Ishikawa (cell line): ENCODE measurements at regions not wholly inside any gene's neighbourhood (a gene's known extent, or its start where the extent isn't known, plus 50 kb on each side); places are given as distances from the start of the nearest gene placed in this dataset.

Source experiments
- EGR1 ChIP-seq: IDR thresholded peaks from 2 replicates; pipeline ENCODE4 v1.6.1; 2012
- TAF1 ChIP-seq: IDR thresholded peaks from 2 replicates; pipeline ENCODE4 v1.6.1; 2012; ENCODE audit warnings: low read depth, mild to moderate bottlenecking
- YY1 ChIP-seq: IDR thresholded peaks from 2 replicates; pipeline ENCODE4 v1.6.1; 2012; ENCODE audit warnings: low read depth
- TF ChIP-seq, protein P1 (sequence below): IDR thresholded peaks from 2 replicates; pipeline ENCODE4 v1.6.1; 2012; ENCODE audit warnings: low read depth, mild to moderate bottlenecking
- TF ChIP-seq, protein P2 (sequence below): IDR thresholded peaks from 2 replicates; pipeline ENCODE4 v1.6.1; 2012

DNA sequence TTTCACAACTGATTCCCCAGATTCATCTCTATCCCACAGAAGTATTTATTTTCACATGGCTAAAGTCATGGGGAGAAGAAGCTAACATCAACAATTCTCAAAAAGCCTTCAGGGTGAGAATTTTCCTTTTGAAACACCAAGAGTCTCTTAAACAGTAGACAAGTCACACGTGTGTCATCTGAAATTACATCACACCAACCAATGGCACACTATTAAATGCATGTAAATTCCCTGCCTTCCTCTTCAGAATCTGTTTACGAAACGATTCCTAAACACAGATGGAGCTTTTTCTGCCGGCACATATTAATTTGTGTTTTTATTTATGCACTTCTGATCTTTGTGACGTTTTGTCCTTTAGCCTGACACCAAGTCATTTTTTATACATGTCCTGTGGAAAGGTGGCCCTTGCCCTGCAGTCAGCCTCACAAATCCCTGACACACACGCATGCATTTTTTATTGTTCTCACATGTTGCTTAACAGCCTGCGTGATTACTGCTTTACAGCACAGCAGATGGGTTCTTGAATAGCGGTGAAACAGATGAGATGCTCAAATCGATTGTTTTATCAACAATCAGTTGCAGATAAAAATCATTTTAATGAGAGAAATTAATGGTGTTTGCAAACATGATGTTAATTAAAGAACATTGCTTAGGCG lies 735.9 kb upstream of the TENM3 start:
- TF ChIP-seq, protein P1, sequence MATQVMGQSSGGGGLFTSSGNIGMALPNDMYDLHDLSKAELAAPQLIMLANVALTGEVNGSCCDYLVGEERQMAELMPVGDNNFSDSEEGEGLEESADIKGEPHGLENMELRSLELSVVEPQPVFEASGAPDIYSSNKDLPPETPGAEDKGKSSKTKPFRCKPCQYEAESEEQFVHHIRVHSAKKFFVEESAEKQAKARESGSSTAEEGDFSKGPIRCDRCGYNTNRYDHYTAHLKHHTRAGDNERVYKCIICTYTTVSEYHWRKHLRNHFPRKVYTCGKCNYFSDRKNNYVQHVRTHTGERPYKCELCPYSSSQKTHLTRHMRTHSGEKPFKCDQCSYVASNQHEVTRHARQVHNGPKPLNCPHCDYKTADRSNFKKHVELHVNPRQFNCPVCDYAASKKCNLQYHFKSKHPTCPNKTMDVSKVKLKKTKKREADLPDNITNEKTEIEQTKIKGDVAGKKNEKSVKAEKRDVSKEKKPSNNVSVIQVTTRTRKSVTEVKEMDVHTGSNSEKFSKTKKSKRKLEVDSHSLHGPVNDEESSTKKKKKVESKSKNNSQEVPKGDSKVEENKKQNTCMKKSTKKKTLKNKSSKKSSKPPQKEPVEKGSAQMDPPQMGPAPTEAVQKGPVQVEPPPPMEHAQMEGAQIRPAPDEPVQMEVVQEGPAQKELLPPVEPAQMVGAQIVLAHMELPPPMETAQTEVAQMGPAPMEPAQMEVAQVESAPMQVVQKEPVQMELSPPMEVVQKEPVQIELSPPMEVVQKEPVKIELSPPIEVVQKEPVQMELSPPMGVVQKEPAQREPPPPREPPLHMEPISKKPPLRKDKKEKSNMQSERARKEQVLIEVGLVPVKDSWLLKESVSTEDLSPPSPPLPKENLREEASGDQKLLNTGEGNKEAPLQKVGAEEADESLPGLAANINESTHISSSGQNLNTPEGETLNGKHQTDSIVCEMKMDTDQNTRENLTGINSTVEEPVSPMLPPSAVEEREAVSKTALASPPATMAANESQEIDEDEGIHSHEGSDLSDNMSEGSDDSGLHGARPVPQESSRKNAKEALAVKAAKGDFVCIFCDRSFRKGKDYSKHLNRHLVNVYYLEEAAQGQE, result no peak
- TF ChIP-seq EGR1 (no peak), TAF1 (no peak), YY1 (no peak)
- TF ChIP-seq, protein P2, sequence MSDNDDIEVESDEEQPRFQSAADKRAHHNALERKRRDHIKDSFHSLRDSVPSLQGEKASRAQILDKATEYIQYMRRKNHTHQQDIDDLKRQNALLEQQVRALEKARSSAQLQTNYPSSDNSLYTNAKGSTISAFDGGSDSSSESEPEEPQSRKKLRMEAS, result no peak
